SU-DHL-6 (cell line): ENCODE measurements at regions not wholly inside any gene's neighbourhood (a gene's known extent, or its start where the extent isn't known, plus 50 kb on each side); places are given as distances from the start of the nearest gene placed in this dataset.

Experiments used
- EZH2phosphoT487 ChIP-seq: fragments of 200-600 bp; sonication (generic), shearing (Covaris generic); conservative IDR thresholded peaks from 2 replicates; pipeline ENCODE4 v1.6.1; 2018; ENCODE audit warnings: mild to moderate bottlenecking, antibody characterized with exemption, low read length, moderate library complexity, mixed read lengths
- TF ChIP-seq, protein P1 (sequence below): fragments of 200-600 bp; sonication (generic); IDR thresholded peaks from one replicate; pipeline ENCODE4 v1.5.1; 2017; ENCODE audit warnings: antibody characterized with exemption, mild to moderate bottlenecking, low read length, moderate library complexity; ENCODE audit not compliant: insufficient read depth, poor library complexity, severe bottlenecking

DNA sequence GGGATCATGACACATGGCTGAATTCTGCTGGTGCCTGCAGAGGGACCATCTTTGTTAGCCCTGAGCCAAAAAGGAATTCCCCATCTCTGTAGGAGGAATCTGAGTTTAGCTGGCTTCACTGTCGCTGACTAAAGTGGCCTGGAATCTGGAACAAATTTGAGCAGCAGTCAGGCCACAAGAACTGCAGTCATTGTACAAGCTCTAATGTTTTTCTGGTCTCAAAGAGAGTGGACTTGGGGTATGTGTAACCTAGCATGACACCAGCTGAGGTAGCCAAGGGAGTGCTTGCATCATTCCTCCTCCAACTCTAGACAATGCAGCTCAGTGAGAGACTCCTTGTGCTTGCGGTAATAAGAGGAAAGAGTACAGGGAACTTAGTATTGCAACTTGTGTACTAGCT, 539.1 kb upstream of the LRRTM4 start:
- TF ChIP-seq, protein P1, sequence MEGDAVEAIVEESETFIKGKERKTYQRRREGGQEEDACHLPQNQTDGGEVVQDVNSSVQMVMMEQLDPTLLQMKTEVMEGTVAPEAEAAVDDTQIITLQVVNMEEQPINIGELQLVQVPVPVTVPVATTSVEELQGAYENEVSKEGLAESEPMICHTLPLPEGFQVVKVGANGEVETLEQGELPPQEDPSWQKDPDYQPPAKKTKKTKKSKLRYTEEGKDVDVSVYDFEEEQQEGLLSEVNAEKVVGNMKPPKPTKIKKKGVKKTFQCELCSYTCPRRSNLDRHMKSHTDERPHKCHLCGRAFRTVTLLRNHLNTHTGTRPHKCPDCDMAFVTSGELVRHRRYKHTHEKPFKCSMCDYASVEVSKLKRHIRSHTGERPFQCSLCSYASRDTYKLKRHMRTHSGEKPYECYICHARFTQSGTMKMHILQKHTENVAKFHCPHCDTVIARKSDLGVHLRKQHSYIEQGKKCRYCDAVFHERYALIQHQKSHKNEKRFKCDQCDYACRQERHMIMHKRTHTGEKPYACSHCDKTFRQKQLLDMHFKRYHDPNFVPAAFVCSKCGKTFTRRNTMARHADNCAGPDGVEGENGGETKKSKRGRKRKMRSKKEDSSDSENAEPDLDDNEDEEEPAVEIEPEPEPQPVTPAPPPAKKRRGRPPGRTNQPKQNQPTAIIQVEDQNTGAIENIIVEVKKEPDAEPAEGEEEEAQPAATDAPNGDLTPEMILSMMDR, result no peak
- no peak for TF ChIP-seq EZH2phosphoT487
